ENCODE measurements at regions not wholly inside any gene's neighbourhood (a gene's known extent, or its start where the extent isn't known, plus 50 kb on each side); places are given as distances from the start of the nearest gene placed in this dataset.
A peak's percentile ranks its signal among the peaks of the same experiment; 100 is the strongest.

DNA sequence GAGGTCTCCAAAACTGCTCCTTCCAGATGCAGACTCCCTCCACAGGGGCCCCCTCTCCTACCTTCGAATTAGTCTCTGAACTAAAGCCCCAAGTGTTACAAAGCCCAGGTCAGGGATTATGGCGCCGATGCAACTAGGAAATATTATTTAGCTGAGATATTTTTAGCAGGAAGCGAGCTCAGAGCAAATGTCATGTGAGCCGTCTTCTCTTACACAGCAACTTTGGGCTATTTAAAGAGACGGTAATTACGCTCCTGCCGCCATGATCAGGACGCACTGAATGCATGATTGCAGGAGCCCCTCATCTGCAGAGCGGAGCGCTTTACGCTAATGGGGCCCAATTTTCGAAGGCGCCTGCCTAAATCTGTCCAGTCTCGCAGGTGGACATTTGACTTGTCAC, 55.3 kb upstream of the TARDBP start:
- Histone ChIP-seq H3K27ac (no peak overlapping the region), H3K9me3 (peaks cover 0 to 5% (median 0%) of the 10 kb centered on the region in 3 donors), H3K36me3 (replicated peaks in 1 of 2; ENCODE audit: insufficient read depth in 1 of 2, low read depth in 2 of 2) (no peaks in the 10 kb centered on the region), H3K4me1 (peaks cover 8% of the 10 kb centered on the region), H3K4me3 (no peak overlapping the region), H3K27me3 (no peaks in the 10 kb centered on the region)
- no peak for TF ChIP-seq POLR2A (IDR thresholded peaks at IDR 0.05)
- TF ChIP-seq, protein P1, sequence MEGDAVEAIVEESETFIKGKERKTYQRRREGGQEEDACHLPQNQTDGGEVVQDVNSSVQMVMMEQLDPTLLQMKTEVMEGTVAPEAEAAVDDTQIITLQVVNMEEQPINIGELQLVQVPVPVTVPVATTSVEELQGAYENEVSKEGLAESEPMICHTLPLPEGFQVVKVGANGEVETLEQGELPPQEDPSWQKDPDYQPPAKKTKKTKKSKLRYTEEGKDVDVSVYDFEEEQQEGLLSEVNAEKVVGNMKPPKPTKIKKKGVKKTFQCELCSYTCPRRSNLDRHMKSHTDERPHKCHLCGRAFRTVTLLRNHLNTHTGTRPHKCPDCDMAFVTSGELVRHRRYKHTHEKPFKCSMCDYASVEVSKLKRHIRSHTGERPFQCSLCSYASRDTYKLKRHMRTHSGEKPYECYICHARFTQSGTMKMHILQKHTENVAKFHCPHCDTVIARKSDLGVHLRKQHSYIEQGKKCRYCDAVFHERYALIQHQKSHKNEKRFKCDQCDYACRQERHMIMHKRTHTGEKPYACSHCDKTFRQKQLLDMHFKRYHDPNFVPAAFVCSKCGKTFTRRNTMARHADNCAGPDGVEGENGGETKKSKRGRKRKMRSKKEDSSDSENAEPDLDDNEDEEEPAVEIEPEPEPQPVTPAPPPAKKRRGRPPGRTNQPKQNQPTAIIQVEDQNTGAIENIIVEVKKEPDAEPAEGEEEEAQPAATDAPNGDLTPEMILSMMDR (IDR thresholded peaks at IDR 0.05), result no peak
- no peak for DNase-seq
- intact Hi-C loops (cut with DNase I), result no loop called here
- 70 to 76% methylated on average over 15 of the region's 15 CpGs for WGBS, 2 donors
- ATAC-seq, result no peak

DNA sequence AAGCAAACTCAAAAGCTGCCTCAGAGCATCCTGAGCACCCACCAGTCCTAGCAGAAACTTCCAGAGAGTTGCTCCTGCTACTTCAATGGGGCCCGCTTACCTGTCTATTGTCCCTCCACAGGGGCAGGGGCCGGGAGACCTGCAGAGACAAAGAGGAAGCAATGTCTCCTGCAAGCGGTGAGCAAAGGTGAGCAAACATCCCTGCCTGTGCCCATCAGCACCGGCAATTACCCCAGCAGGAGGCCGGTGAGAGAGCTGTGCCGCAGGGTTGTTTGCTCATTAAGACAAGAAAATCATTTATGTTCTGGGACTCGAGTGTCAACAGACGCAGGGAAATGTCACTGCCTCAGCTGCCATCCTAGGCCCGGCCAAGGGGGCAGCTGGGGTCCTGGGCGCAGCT, 53.8 kb upstream of the TARDBP start:
- Histone ChIP-seq H3K36me3 (replicated peaks in 1 of 2; ENCODE audit: insufficient read depth in 1 of 2, low read depth in 2 of 2) (no peaks in the 10 kb centered on the region), H3K4me1 (peaks cover 20% of the 10 kb centered on the region), H3K9me3 (peaks cover 0 to 5% (median 0%) of the 10 kb centered on the region in 3 donors), H3K27ac (peak overlapping the region in 1 of 4 donors; percentile 32), H3K27me3 (no peaks in the 10 kb centered on the region), H3K4me3 (no peak overlapping the region)
- no peak for ATAC-seq
- TF ChIP-seq, protein P1 (IDR thresholded peaks at IDR 0.05), result no peak
- TF ChIP-seq POLR2A (IDR thresholded peaks at IDR 0.05), result no peak
- peak in 3 of 4 donors; percentile 39 to 60 (median 50) for DNase-seq
- 69 to 70% methylated on average over 7 to 10 of the region's 10 CpGs for WGBS, 2 donors
- intact Hi-C loops (cut with DNase I), result no loop called here

DNA sequence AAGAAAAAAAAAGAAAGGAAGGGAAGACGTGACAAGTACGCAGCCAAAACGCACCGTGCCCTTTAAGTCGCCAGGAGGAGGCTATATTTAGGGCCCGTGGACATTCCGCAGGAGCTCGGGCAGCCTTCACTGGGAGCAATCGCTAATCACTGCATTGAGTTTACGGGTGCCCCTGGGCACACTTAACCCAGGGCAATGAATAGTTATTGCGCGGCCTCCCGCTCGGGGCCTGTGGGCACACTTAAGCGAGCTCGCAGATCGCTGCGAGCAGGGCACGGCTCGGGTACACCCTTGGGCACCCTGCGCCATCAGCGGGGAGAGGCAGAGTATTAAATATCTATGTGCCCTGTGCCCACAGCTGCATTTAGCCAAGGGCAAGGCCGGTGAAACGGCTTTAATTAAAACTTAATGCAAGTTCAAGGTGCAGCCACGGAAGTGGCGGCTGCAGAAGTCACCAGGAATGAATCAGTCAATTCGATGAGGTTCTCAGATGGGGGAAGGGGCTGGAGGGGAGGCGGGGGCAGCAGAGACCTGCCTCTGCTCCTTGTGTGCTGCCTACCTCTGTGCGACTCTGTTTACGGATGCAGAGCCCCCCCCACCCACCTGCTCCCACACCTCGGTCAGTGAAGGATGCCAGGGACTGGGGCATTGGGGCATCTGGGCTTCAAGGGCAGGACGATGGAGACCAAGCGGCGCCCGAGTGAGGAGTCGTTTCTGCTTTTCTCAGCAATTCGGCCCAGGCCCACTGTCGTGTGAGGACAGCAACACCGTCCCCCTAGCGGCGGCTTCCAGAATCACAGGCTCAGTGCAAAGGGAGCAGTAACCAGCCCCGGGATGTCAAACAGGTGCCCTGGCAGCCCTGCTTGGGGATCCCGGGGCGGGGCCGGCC, 51.8 kb upstream of the TARDBP start:
- DNase-seq, result peak; percentile 84 to 90 (median 86)
- H3K9me3 ChIP-seq, result no peaks in the 10 kb centered on the region
- intact Hi-C loops (cut with DNase I), result no loop called here
- H3K36me3 ChIP-seq (replicated peaks in 1 of 2; ENCODE audit: insufficient read depth in 1 of 2, low read depth in 2 of 2), result no peaks in the 10 kb centered on the region
- H3K4me3 ChIP-seq, result no peak overlapping the region
- WGBS, 2 donors, result 59 to 91% methylated on average over 27 to 45 of the region's 45 CpGs
- H3K4me1 ChIP-seq, result peaks cover 27% of the 10 kb centered on the region
- no peak for TF ChIP-seq POLR2A (IDR thresholded peaks at IDR 0.05)
- TF ChIP-seq, protein P1 (IDR thresholded peaks at IDR 0.05), result peak; percentile 68 to 89 (median 79)
- no peaks in the 10 kb centered on the region for H3K27me3 ChIP-seq
- H3K27ac ChIP-seq, result no peak overlapping the region
- peak; percentile 61 for ATAC-seq

DNA sequence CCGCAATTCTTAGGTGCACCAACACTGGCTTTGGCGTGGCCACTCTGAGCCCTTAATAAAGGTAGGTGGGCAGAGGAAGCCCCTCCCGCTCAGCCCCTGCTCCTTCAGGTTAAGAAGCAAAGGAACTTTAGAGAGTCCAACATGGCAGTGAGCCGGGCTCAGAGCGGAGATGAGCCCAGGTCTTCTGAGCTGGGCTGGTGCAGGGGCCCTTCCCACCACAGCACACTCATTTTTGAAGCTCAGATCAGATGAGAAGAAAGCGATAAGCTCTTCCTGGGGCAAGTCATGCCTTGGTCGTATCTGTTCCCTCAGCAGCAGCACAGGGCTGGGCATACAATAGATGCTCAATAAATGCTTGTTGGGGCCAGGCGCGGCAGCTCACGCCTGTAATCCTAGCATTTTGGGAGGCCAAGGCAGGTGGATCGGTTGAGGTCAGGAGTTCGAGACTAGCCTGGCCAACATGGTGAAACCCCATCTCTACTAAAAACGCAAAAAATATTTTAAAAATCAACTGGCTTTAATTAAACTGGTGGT, 51.1 kb upstream of the TARDBP start:
- no peak for DNase-seq
- H3K36me3 ChIP-seq (replicated peaks in 1 of 2; ENCODE audit: insufficient read depth in 1 of 2, low read depth in 2 of 2), result no peaks in the 10 kb centered on the region
- peaks cover 34% of the 10 kb centered on the region for H3K4me1 ChIP-seq
- intact Hi-C loops (cut with DNase I), result no loop called here
- H3K4me3 ChIP-seq, result no peak overlapping the region
- H3K27ac ChIP-seq, result no peak overlapping the region
- TF ChIP-seq, protein P1 (IDR thresholded peaks at IDR 0.05), result peak in 1 of 7 experiments; percentile 16
- no peak for TF ChIP-seq POLR2A (IDR thresholded peaks at IDR 0.05)
- ATAC-seq, result no peak
- no peaks in the 10 kb centered on the region for H3K9me3 ChIP-seq
- 58 to 68% methylated on average over 6 to 13 of the region's 13 CpGs for WGBS, 2 donors
- H3K27me3 ChIP-seq, result no peaks in the 10 kb centered on the region

All from body of pancreas (tissue), 4 donors.